Activated naive CD4-positive, alpha-beta T cell treated with anti-CD3 and anti-CD28 coated beads, Interleukin-2, amount 10 ng/mL, durations not matched to agents 7 days and 5 days (primary cell): ENCODE measurements at regions not wholly inside any gene's neighbourhood (a gene's known extent, or its start where the extent isn't known, plus 50 kb on each side); places are given as distances from the start of the nearest gene placed in this dataset.
"Not testable (repeated sequence)": the region's sequence is repeated elsewhere in the genome, so short reads cannot be mapped to it uniquely, and the experiment has no call there.

Experiments used
- CTCF ChIA-PET: fragments of 350-600 bp; sonication (Branson Sonifier 250); formaldehyde crosslinking; loops from one replicate; lab custom pipeline; 2021; ENCODE audit warnings: antibody characterized with exemption; lab: Charles Lee
- DNase-seq: peaks from one replicate; pipeline ENCODE4 v3.0.0-alpha.2; 2020
- H3K27ac Mint-ChIP-seq: one replicate; pipeline ENCODE4 v1.8.0; 2021; ENCODE audit warnings: mild to moderate bottlenecking, moderate library complexity, mixed read lengths
- H3K27me3 Mint-ChIP-seq: one replicate; pipeline ENCODE4 v1.8.0; 2021; ENCODE audit warnings: mild to moderate bottlenecking, mixed read lengths
- H3K36me3 Mint-ChIP-seq: one replicate; pipeline ENCODE4 v1.8.0; 2021; ENCODE audit warnings: mixed read lengths
- H3K4me1 Mint-ChIP-seq: one replicate; pipeline ENCODE4 v1.8.0; 2021; ENCODE audit warnings: mixed read lengths
- H3K4me3 Mint-ChIP-seq: one replicate; pipeline ENCODE4 v1.8.0; 2021; ENCODE audit warnings: mild to moderate bottlenecking, moderate library complexity, mixed read lengths
- H3K9me3 Mint-ChIP-seq: one replicate; pipeline ENCODE4 v1.8.0; 2021; ENCODE audit warnings: mixed read lengths

GRCh38 chr12:76939701-76940100 lies 60.9 kb upstream of the CSRP2 start:
- no peak overlapping the region for H3K4me3 Mint-ChIP-seq
- CTCF ChIA-PET = no interaction called here
- no peaks in the 10 kb centered on the region for H3K36me3 Mint-ChIP-seq
- H3K4me1 Mint-ChIP-seq = no peaks in the 10 kb centered on the region
- H3K27ac Mint-ChIP-seq = no peak overlapping the region
- no peak for DNase-seq
- H3K27me3 Mint-ChIP-seq = no peaks in the 10 kb centered on the region
- H3K9me3 Mint-ChIP-seq = no peaks in the 10 kb centered on the region

- no peaks in the 10 kb centered on the region for H3K36me3 Mint-ChIP-seq
- no peak overlapping the region for H3K27ac Mint-ChIP-seq
- no peaks in the 10 kb centered on the region for H3K4me1 Mint-ChIP-seq
- no peak for DNase-seq
- no peaks in the 10 kb centered on the region for H3K9me3 Mint-ChIP-seq
- no peaks in the 10 kb centered on the region for H3K27me3 Mint-ChIP-seq
- CTCF ChIA-PET = no interaction called here
- H3K4me3 Mint-ChIP-seq = no peak overlapping the region
These were observed 57.7 kb upstream of the CSRP2 start for GRCh38 chr12:76936275-76937193.

GRCh38 chr12:76933392-76933791 lies 54.6 kb upstream of the CSRP2 start:
- H3K27me3 Mint-ChIP-seq, H3K36me3 Mint-ChIP-seq, H3K27ac Mint-ChIP-seq, H3K9me3 Mint-ChIP-seq, CTCF ChIA-PET, DNase-seq, H3K4me1 Mint-ChIP-seq, H3K4me3 Mint-ChIP-seq: not testable (repeated sequence)

GRCh38 chr12:76929499-76929898 lies 50.7 kb upstream of the CSRP2 start:
- no peak for DNase-seq
- CTCF ChIA-PET = interaction anchor here (2.3 kb wide), 1 partner anchor 81 kb away, joined by 5 read pairs; no protein-coding TSS in a partner anchor
- Mint-ChIP-seq H3K36me3 (no peaks in the 10 kb centered on the region), H3K9me3 (no peaks in the 10 kb centered on the region), H3K4me1 (no peaks in the 10 kb centered on the region), H3K27me3 (no peaks in the 10 kb centered on the region), H3K27ac (no peak overlapping the region), H3K4me3 (no peak overlapping the region)
